Transverse colon (tissue), 4 donors: ENCODE measurements at regions not wholly inside any gene's neighbourhood (a gene's known extent, or its start where the extent isn't known, plus 50 kb on each side); places are given as distances from the start of the nearest gene placed in this dataset.

Experiments used
- DNase-seq: peaks from one replicate; pipeline ENCODE4 v3.0.0-alpha.2; 2019
- H3K27ac ChIP-seq, 4 donors: fragments of 200-600 bp; sonication (generic); 2 replicates each; pipeline ENCODE4 v1.5.1; 2016 to 2018; ENCODE audit warnings: inconsistent platforms in 4 of 4
- H3K27me3 ChIP-seq: fragments of 200-600 bp; sonication (generic); 2 replicates; pipeline ENCODE4 v1.5.1; 2017; ENCODE audit warnings: inconsistent platforms
- H3K36me3 ChIP-seq, 4 donors: fragments of 200-600 bp; sonication (generic); 2 replicates each; pipeline ENCODE4 v1.5.1; 2017 to 2019; ENCODE audit warnings: inconsistent platforms in 4 of 4
- H3K4me1 ChIP-seq, 4 donors: fragments of 200-600 bp; sonication (generic); 2 replicates each; pipeline ENCODE4 v1.5.1; 2017 to 2020; ENCODE audit warnings: inconsistent platforms in 4 of 4
- H3K4me3 ChIP-seq, 4 donors: fragments of 200-600 bp; sonication (generic); 1 replicate in 1 of 4; 2 replicates in 3 of 4; pipeline versions ENCODE4 v1.5.1 to v1.6.1; 2017 to 2019; ENCODE audit warnings: inconsistent platforms in 4 of 4
- H3K9me3 ChIP-seq, 2 donors: fragments of 200-600 bp; sonication (generic); 2 replicates each; pipeline ENCODE4 v1.5.1; 2017 to 2019; ENCODE audit warnings: inconsistent platforms in 2 of 2
- EP300 ChIP-seq: sonication (generic); formaldehyde crosslinking; IDR thresholded peaks from one replicate; pipeline ENCODE4 v1.6.1; 2017; ENCODE audit warnings: antibody characterized with exemption, low read depth
- POLR2A ChIP-seq: fragments of 450-650 bp; IDR thresholded peaks from one replicate; pipeline ENCODE4 v1.6.1; 2016; ENCODE audit warnings: antibody characterized with exemption, mild to moderate bottlenecking, moderate library complexity
- POLR2AphosphoS5 ChIP-seq, 3 donors: sonication (generic); formaldehyde crosslinking; IDR thresholded peaks; one replicate each; pipeline ENCODE4 v1.6.1; 2016; ENCODE audit warnings: antibody characterized with exemption in 3 of 3
- WGBS, 2 donors: methylation state at CpG; one replicate each; pipeline ENCODE4 v1.1.5; 2018; ENCODE audit warnings: low coverage in 1 of 2; 5-methylcytosine and 5-hydroxymethylcytosine counted together
- in situ Hi-C, 4 donors: fragments of 200-750 bp; cut with MboI; loops; one replicate each; pipeline versions ENCODE4 v1.15.0 to v1.15.1; 2017; ENCODE audit warnings: low sequenced_read_pairs in 3 of 4, low pct_ligation_motif_present in 1 of 4, low pct_unique_long_range_greater_than_20kb in 1 of 4
- intact Hi-C: fragments of 100-400 bp; cut with DNase I; formaldehyde crosslinking; loops from one replicate; pipeline ENCODE4 v1.15.1; 2023; ENCODE audit warnings: low total_unique reads
- TF ChIP-seq, protein P1 (sequence below), 5 experiments: fragments of 200-600 bp in 3 of 5; fragments of 450-650 bp in 2 of 5; sonication (generic) in 3 of 5; IDR thresholded peaks; 1 replicate in 2 of 5; 2 replicates in 3 of 5; pipeline ENCODE4 v1.5.1; 2016 to 2017; ENCODE audit warnings: antibody characterized with exemption in 5 of 5, inconsistent platforms in 3 of 5, mild to moderate bottlenecking in 2 of 5, moderate library complexity in 1 of 5

DNA sequence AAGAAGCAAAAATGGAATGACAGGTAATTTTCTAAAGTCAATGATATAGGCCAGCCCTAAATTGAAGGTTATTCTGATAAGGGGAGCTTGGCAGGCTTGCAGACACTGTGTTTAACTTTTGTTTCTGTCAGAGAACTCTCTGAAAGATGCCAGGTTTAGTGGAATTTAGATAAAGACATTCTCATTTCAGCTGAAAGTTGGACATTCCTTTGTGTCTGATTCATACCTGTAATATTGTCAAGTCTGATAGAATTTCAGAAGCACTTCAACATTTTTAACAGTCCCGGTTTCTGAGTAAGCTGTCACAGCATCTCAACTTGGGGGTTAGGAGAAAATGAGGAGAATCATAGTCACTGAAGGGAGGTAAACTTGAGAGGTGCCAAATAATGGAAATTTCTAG, 84.0 kb downstream of the DIPK2A start:
- no peaks in the 10 kb centered on the region for H3K9me3 ChIP-seq

DNA sequence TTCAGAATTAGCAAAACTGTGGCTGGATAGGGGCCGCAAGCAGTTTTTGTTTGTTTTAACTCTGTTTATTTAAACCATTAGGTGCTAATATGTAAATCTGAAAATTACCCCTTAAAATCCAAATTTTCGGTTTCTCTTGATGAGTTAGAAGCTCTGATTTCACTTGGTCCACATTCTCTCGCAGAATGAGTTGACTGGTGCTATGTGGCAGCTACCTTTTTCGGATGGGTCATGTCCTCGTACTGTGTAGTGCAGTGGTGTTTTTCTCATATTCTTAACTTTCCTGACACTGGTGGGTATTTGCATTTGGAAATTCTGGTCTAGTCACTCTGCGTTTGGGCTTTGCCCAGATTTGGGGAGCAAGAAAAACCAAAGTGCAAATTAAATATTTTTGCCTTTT, 87.1 kb downstream of the DIPK2A start:
- Histone ChIP-seq H3K4me1 (no peaks in the 10 kb centered on the region), H3K9me3 (no peaks in the 10 kb centered on the region), H3K4me3 (no peak overlapping the region), H3K27ac (no peak overlapping the region), H3K36me3 (no peaks in the 10 kb centered on the region), H3K27me3 (no peaks in the 10 kb centered on the region)
- TF ChIP-seq POLR2AphosphoS5 (IDR thresholded peaks at IDR 0.05) (no peak), EP300 (no peak), POLR2A (no peak)
- TF ChIP-seq, protein P1, sequence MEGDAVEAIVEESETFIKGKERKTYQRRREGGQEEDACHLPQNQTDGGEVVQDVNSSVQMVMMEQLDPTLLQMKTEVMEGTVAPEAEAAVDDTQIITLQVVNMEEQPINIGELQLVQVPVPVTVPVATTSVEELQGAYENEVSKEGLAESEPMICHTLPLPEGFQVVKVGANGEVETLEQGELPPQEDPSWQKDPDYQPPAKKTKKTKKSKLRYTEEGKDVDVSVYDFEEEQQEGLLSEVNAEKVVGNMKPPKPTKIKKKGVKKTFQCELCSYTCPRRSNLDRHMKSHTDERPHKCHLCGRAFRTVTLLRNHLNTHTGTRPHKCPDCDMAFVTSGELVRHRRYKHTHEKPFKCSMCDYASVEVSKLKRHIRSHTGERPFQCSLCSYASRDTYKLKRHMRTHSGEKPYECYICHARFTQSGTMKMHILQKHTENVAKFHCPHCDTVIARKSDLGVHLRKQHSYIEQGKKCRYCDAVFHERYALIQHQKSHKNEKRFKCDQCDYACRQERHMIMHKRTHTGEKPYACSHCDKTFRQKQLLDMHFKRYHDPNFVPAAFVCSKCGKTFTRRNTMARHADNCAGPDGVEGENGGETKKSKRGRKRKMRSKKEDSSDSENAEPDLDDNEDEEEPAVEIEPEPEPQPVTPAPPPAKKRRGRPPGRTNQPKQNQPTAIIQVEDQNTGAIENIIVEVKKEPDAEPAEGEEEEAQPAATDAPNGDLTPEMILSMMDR (IDR thresholded peaks at IDR 0.05) = no peak
- DNase-seq = no peak
- in situ Hi-C loops (no loop called here), intact Hi-C loops (no loop called here)
- WGBS, 2 donors = 74 to 88% methylated on average over 6 of the region's 6 CpGs

More for the DNA sequence above, 84.0 kb downstream of the DIPK2A start:
- in situ Hi-C loops (no loop called here), intact Hi-C loops (no loop called here)
- WGBS, 2 donors = 44 to 61% methylated on average over 1 of the region's 1 CpG
- Histone ChIP-seq H3K36me3 (no peaks in the 10 kb centered on the region), H3K4me3 (no peak overlapping the region), H3K27me3 (no peaks in the 10 kb centered on the region), H3K27ac (no peak overlapping the region), H3K4me1 (no peaks in the 10 kb centered on the region)
- TF ChIP-seq POLR2AphosphoS5 (IDR thresholded peaks at IDR 0.05) = no peak
- no peak for DNase-seq

DNA sequence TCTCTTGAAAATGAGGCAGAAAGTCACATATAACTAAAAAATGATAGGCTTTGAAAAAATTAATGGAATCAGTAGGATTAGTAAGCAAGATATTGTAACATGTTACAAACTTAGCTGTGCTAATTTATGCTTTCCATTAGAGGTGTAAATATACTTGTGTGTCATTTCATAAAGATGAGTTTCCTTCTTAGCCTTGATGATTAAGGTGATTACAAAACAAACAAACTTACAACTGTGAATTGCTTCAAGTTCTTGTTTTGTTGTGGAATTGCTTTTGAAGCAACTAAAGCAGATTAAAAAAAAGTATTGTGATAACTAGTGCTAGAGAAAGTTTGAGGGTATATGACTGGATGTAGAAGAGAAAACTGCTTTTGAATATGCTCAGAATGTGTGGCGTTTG, 87.9 kb downstream of the DIPK2A start:
- in situ Hi-C loops (no loop called here), intact Hi-C loops (no loop called here)
- no peaks in the 10 kb centered on the region for H3K9me3 ChIP-seq
- H3K4me1 ChIP-seq = no peaks in the 10 kb centered on the region
- no peak overlapping the region for H3K27ac ChIP-seq
- no peak for DNase-seq
- WGBS, 2 donors = 90 to 93% methylated on average over 1 of the region's 1 CpG
- no peak overlapping the region for H3K4me3 ChIP-seq
- no peaks in the 10 kb centered on the region for H3K36me3 ChIP-seq
- no peak for TF ChIP-seq POLR2A
- no peaks in the 10 kb centered on the region for H3K27me3 ChIP-seq

GRCh38 chr3:144060881-144061280, 89.3 kb downstream of the DIPK2A start:
- WGBS, 2 donors = 93 to 96% methylated on average over 11 of the region's 11 CpGs
- no peaks in the 10 kb centered on the region for H3K27me3 ChIP-seq
- no peak overlapping the region for H3K27ac ChIP-seq
- no peak overlapping the region for H3K4me3 ChIP-seq
- intact Hi-C loops = no loop called here
- in situ Hi-C loops = no loop called here
- no peaks in the 10 kb centered on the region for H3K4me1 ChIP-seq
- no peaks in the 10 kb centered on the region for H3K36me3 ChIP-seq
- H3K9me3 ChIP-seq = no peaks in the 10 kb centered on the region
- DNase-seq = no peak
- TF ChIP-seq EP300 (no peak), POLR2AphosphoS5 (IDR thresholded peaks at IDR 0.05) (no peak)

- TF ChIP-seq POLR2AphosphoS5 (IDR thresholded peaks at IDR 0.05) = no peak
- TF ChIP-seq, protein P1 (IDR thresholded peaks at IDR 0.05) = no peak
- no peak for TF ChIP-seq POLR2A
- TF ChIP-seq EP300 = no peak
- intact Hi-C loops = no loop called here
- no peak overlapping the region for H3K4me3 ChIP-seq
- H3K36me3 ChIP-seq = no peaks in the 10 kb centered on the region
- H3K27ac ChIP-seq = no peak overlapping the region
- in situ Hi-C loops = no loop called here
- 44 to 45% methylated on average over 2 of the region's 2 CpGs for WGBS, 2 donors
- no peaks in the 10 kb centered on the region for H3K9me3 ChIP-seq
- no peaks in the 10 kb centered on the region for H3K27me3 ChIP-seq
- H3K4me1 ChIP-seq = no peaks in the 10 kb centered on the region
- no peak for DNase-seq
Observed at GRCh38 chr3:144063306-144063705, 91.7 kb downstream of the DIPK2A start.

GRCh38 chr3:144067059-144067458, 95.4 kb downstream of the DIPK2A start:
- intact Hi-C loops = no loop called here
- TF ChIP-seq POLR2A (no peak), POLR2AphosphoS5 (IDR thresholded peaks at IDR 0.05) (no peak), EP300 (no peak)
- TF ChIP-seq, protein P1 (IDR thresholded peaks at IDR 0.05) = no peak
- no peaks in the 10 kb centered on the region for H3K4me1 ChIP-seq
- 89 to 93% methylated on average over 3 of the region's 3 CpGs for WGBS, 2 donors
- H3K27me3 ChIP-seq = no peaks in the 10 kb centered on the region
- in situ Hi-C loops = no loop called here
- H3K4me3 ChIP-seq = no peak overlapping the region
- DNase-seq = no peak
- H3K36me3 ChIP-seq = no peaks in the 10 kb centered on the region
- no peak overlapping the region for H3K27ac ChIP-seq
- H3K9me3 ChIP-seq = peaks cover 0 to 10% of the 10 kb centered on the region in 2 donors
